ENCODE measurements at regions not wholly inside any gene's neighbourhood (a gene's known extent, or its start where the extent isn't known, plus 50 kb on each side); places are given as distances from the start of the nearest gene placed in this dataset.
"Not testable (repeated sequence)": the region's sequence is repeated elsewhere in the genome, so short reads cannot be mapped to it uniquely, and the experiment has no call there.

DNA sequence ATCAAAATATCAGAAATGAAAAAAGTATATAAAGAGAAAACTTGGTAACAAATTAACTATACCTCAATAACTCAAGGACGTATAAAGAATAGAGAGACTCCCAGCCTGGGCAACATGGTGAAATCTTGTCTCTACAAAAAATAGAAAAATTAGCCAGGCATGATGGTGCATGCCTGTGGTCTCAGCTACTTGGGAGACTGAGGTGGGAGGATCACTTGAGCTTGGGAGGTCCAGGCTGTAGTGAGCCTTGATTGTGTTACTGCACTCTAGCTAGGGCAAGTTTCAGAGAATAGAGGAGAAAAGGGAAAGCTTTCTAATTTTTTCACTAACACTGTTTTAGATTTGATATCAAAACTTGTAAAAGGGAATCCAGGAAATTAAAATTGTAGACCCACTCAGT, 295.9 kb downstream of the GJA1 start:
- TF ChIP-seq POLR2A (IDR thresholded peaks at IDR 0.05; ENCODE audit: low read length) (no peak), GATA1 (IDR thresholded peaks at IDR 0.05; ENCODE audit: low read depth, low read length) (no peak)
- DNase-seq, result no peak

DNA sequence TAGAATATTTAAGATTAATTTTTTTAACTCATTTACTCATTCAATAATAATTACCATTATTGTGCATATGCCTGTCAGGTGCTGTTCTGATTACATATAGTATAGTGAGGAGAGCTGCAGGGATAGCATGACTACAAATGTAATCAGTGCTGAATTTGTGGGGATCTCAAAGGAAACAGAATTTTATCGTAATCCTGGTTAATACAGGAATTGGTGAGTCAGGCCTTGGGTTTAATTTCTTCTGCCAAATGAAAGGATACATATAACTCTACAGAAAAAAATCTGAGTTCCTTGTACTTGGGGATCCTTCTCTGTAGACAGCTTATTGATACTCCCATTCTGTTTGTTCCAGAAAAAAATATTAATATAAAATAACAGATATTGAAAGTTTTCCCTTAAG, 297.2 kb downstream of the GJA1 start:
- TF ChIP-seq GATA1 (IDR thresholded peaks at IDR 0.05; ENCODE audit: low read depth, low read length) (no peak), POLR2A (IDR thresholded peaks at IDR 0.05; ENCODE audit: low read length) (no peak)
- no peak for DNase-seq

GRCh38 chr6:121733234-121733633, 297.8 kb downstream of the GJA1 start:
- DNase-seq, result no peak
- TF ChIP-seq GATA1 (IDR thresholded peaks at IDR 0.05; ENCODE audit: low read depth, low read length), result no peak
- TF ChIP-seq POLR2A (IDR thresholded peaks at IDR 0.05; ENCODE audit: low read length), result no peak

DNA sequence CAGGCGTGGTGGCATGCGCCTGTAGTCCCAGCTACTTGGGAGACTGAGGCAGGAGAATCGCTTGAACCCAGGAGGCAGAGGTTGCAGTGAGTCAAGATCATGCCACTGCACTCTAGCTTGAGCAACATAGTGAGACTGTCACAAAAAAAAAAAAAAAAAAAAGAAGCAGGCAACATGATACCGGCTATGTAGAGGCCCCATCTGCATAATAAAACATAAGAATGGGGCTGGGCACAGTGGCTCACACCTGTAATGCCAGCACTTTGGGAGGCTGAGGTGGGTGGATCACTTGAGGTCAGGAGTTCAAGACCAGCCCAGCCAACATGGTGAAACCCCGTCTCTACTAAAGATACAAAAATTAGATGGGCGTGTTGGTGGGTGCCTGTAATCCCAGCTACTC, 304.7 kb downstream of the GJA1 start:
- DNase-seq, result not testable (repeated sequence)

DNA sequence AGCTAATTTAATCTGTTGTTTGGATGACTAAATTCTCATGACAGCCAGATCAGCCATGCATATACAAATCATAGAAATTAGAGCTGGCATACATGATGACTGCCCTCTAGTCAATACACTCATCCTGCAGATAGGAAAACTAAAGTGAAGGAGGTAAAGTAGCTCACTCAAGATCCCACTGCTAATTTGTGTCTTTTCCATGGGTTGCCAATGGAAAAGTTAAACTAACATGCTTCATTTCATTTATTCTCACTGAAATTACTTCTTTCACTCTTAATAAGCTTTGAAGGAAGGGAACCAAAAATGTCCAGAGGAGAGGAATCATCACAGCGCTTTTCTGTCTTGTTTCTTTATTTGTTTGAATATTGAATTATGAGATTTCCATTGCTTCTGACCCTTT, 308.2 kb downstream of the GJA1 start:
- DNase-seq, result no peak
- no peak for TF ChIP-seq POLR2A (IDR thresholded peaks at IDR 0.05; ENCODE audit: low read length)
- no peak for TF ChIP-seq GATA1 (IDR thresholded peaks at IDR 0.05; ENCODE audit: low read depth, low read length)

- DNase-seq, result no peak
- TF ChIP-seq POLR2A (IDR thresholded peaks at IDR 0.05; ENCODE audit: low read length) (no peak), GATA1 (IDR thresholded peaks at IDR 0.05; ENCODE audit: low read depth, low read length) (no peak)
These were observed 312.9 kb downstream of the GJA1 start for GRCh38 chr6:121748376-121748775.

GRCh38 chr6:121748850-121749249, 313.4 kb downstream of the GJA1 start:
- TF ChIP-seq GATA1 (IDR thresholded peaks at IDR 0.05; ENCODE audit: low read depth, low read length) (no peak), POLR2A (IDR thresholded peaks at IDR 0.05; ENCODE audit: low read length) (no peak)
- no peak for DNase-seq

- DNase-seq, result no peak
These were observed 320.0 kb downstream of the GJA1 start for GRCh38 chr6:121755485-121755884.

GRCh38 chr6:121756666-121757065, 321.2 kb downstream of the GJA1 start:
- TF ChIP-seq POLR2A (IDR thresholded peaks at IDR 0.05; ENCODE audit: low read length), result no peak
- no peak for TF ChIP-seq GATA1 (IDR thresholded peaks at IDR 0.05; ENCODE audit: low read depth, low read length)
- no peak for DNase-seq

More at GRCh38 chr6:121755485-121755884, 320.0 kb downstream of the GJA1 start:
- TF ChIP-seq GATA1 (IDR thresholded peaks at IDR 0.05; ENCODE audit: low read depth, low read length) (no peak), POLR2A (IDR thresholded peaks at IDR 0.05; ENCODE audit: low read length) (no peak)

DNA sequence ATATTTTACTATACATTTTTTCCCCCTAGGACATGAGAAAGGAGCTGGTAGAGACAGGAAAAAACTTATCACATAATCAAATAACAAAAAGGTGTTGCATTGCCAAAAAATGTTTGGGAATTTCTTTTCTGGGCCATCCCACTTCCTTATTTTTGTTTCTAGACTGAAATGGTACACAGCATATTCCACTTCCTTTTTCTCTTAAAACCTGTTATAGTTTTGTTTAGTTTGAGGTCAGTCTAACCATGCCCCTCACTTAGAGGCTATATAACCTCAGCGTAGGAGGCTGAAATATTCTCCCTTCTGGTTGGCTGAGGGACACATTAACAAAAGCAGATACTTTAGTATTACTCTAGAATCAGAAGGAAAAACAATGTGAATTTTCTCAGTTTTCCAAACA, 323.9 kb downstream of the GJA1 start:
- no peak for DNase-seq
- no peak for TF ChIP-seq GATA1 (IDR thresholded peaks at IDR 0.05; ENCODE audit: low read depth, low read length)
- TF ChIP-seq POLR2A (IDR thresholded peaks at IDR 0.05; ENCODE audit: low read length), result no peak

DNA sequence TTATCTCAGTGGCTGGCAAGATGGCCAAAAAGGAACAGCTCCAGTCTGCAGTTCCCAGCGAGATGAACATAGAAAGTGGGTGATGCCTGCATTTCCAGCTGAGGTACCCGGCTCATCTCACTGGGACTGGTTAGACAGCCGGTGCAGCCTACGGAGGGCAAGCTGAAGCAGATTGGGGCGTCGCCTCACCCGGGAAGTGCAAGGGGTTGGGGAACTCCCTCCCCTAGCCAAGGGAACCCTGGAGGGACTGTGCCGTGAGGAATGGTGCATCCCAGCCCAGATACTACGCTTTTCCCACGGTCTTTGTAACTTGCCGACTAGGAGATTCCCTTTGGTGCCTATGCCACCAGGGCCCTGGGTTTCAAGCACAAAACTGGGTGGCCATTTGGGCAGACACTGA, 324.7 kb downstream of the GJA1 start:
- no peak for DNase-seq
- TF ChIP-seq GATA1 (IDR thresholded peaks at IDR 0.05; ENCODE audit: low read depth, low read length) (no peak), POLR2A (IDR thresholded peaks at IDR 0.05; ENCODE audit: low read length) (no peak)

DNA sequence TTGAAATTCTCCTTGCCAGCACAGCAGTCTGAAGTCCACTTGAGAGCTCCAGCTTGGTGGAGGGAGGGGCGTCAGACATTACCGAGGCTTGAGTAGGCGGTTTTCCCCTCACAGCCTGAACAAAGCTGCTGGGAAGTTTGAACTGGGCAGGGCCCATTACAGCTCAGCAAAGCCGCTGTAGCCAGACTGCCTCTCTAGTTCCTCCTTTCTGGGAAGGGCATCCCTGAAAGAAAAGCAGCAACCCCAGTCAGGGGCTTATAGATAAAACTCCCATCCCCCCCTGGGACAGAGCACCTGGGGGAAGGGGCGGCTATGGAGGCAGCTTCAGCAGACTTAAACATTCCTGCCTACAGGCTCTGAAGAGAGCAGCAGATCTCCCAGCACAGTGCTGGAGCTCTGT, 325.3 kb downstream of the GJA1 start:
- no peak for DNase-seq
- TF ChIP-seq GATA1 (IDR thresholded peaks at IDR 0.05; ENCODE audit: low read depth, low read length) (no peak), POLR2A (IDR thresholded peaks at IDR 0.05; ENCODE audit: low read length) (no peak)

DNA sequence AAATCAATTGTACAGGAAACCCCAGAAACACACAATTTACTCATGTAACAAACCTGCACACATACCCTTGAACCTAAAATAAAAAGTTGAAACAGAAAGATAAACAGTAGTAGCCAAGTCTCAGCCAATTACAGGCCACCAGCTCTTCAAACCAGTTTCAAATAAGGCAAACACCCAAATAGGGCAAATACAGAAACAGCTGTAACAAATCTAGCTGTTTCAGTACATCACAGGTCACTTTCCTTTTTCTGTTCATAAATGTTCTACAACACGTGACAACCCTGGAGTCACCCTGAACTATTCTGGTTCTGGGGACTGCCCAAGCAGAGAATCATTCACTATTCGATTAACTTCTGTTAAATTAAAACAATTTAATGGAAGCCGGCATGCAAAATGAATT, 329.0 kb downstream of the GJA1 start:
- no peak for DNase-seq
- TF ChIP-seq POLR2A (IDR thresholded peaks at IDR 0.05; ENCODE audit: low read length) (no peak), GATA1 (IDR thresholded peaks at IDR 0.05; ENCODE audit: low read depth, low read length) (no peak)

DNA sequence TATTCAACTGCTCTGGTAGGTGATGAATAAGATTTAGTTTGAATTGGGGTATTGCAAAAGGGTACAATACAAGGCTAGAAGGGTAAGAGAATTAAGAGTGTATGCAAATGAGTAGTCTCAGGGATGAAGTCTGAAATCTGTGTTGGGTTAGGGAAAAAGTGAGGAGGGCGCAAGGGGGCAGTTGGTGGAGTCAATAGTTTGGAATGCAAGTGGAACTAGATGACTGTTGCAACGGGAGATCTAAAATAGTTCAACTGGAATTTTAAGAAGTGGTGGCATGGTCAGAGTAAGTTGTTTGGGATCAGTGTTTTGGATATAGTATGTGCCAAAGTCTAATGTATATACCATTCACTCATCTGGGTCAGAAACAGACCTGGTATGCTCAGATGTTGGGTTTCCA, 329.6 kb downstream of the GJA1 start:
- TF ChIP-seq POLR2A (IDR thresholded peaks at IDR 0.05; ENCODE audit: low read length), result no peak
- no peak for TF ChIP-seq GATA1 (IDR thresholded peaks at IDR 0.05; ENCODE audit: low read depth, low read length)

DNA sequence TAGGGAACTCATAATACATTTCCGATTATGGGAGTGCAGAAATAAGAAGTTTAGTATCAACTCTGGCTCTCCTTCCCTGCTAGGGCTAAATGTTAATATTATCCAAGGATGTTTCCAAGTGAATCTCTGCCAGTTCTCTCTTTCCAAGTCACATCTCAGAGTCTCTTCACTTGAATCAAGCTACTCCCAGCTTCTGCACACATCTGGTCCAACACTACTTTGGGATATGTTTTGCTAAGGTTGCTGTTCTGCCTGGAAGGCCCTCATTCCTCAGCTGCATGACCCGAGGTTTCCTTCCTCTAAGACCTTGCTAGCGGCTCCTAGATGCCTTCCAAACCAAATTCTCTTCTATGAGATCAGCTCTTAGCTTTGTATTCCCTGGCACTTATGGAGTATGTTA, 331.8 kb downstream of the GJA1 start:
- TF ChIP-seq GATA1 (IDR thresholded peaks at IDR 0.05; ENCODE audit: low read depth, low read length), result no peak
- no peak for TF ChIP-seq POLR2A (IDR thresholded peaks at IDR 0.05; ENCODE audit: low read length)
- DNase-seq, result no peak

More for the DNA sequence above, 329.6 kb downstream of the GJA1 start:
- DNase-seq, result no peak

GRCh38 chr6:121770943-121771342, 335.5 kb downstream of the GJA1 start:
- TF ChIP-seq GATA1 (IDR thresholded peaks at IDR 0.05; ENCODE audit: low read depth, low read length) (no peak), POLR2A (IDR thresholded peaks at IDR 0.05; ENCODE audit: low read length) (no peak)
- DNase-seq, result no peak

Measured in erythroblast (primary cell).